CD4-positive, alpha-beta T cell treated with Interleukin-17A for 1 hour (primary cell): ENCODE measurements at regions not wholly inside any gene's neighbourhood (a gene's known extent, or its start where the extent isn't known, plus 50 kb on each side); places are given as distances from the start of the nearest gene placed in this dataset.
"Not testable (repeated sequence)": the region's sequence is repeated elsewhere in the genome, so short reads cannot be mapped to it uniquely, and the experiment has no call there.

ENCODE experiments used
- DNase-seq: peaks from one replicate; pipeline ENCODE4 v3.0.0-alpha.2; 2020

- no peak for DNase-seq
These were observed 127.1 kb downstream of the RASSF10 start for GRCh38 chr11:13136272-13136596.

- DNase-seq = no peak
These were observed 128.8 kb downstream of the RASSF10 start for GRCh38 chr11:13137844-13138301.

GRCh38 chr11:13139085-13139484, 130.0 kb downstream of the RASSF10 start:
- not testable (repeated sequence) for DNase-seq

GRCh38 chr11:13140028-13140870, 131.1 kb downstream of the RASSF10 start:
- DNase-seq = no peak

- no peak for DNase-seq
These were observed 131.9 kb downstream of the RASSF10 start for GRCh38 chr11:13140873-13141655.

- no peak for DNase-seq
These were observed 132.9 kb downstream of the RASSF10 start for GRCh38 chr11:13141731-13142709.

GRCh38 chr11:13143486-13144297, 133.9 kb upstream of the BMAL1 start:
- DNase-seq = no peak

- no peak for DNase-seq
These were observed 132.1 kb upstream of the BMAL1 start for GRCh38 chr11:13145461-13145860.

- no peak for DNase-seq
These were observed 127.6 kb upstream of the BMAL1 start for GRCh38 chr11:13149991-13150390.

GRCh38 chr11:13150487-13150886, 127.1 kb upstream of the BMAL1 start:
- no peak for DNase-seq

GRCh38 chr11:13152264-13152663, 125.3 kb upstream of the BMAL1 start:
- no peak for DNase-seq

- no peak for DNase-seq
These were observed 124.7 kb upstream of the BMAL1 start for GRCh38 chr11:13152736-13153541.

GRCh38 chr11:13154374-13154773, 123.2 kb upstream of the BMAL1 start:
- DNase-seq = not testable (repeated sequence)

- no peak for DNase-seq
These were observed 117.2 kb upstream of the BMAL1 start for GRCh38 chr11:13160346-13160745.

- DNase-seq = no peak
These were observed 116.8 kb upstream of the BMAL1 start for GRCh38 chr11:13160806-13161205.

GRCh38 chr11:13163158-13163557, 114.4 kb upstream of the BMAL1 start:
- DNase-seq = no peak

- DNase-seq = no peak
These were observed 111.6 kb upstream of the BMAL1 start for GRCh38 chr11:13166036-13166435.

GRCh38 chr11:13168271-13168670, 109.3 kb upstream of the BMAL1 start:
- no peak for DNase-seq

GRCh38 chr11:13169709-13170108, 107.9 kb upstream of the BMAL1 start:
- DNase-seq = no peak

GRCh38 chr11:13174090-13174489, 103.5 kb upstream of the BMAL1 start:
- DNase-seq = no peak
